ENCODE measurements at regions not wholly inside any gene's neighbourhood (a gene's known extent, or its start where the extent isn't known, plus 50 kb on each side); places are given as distances from the start of the nearest gene placed in this dataset.

DNA sequence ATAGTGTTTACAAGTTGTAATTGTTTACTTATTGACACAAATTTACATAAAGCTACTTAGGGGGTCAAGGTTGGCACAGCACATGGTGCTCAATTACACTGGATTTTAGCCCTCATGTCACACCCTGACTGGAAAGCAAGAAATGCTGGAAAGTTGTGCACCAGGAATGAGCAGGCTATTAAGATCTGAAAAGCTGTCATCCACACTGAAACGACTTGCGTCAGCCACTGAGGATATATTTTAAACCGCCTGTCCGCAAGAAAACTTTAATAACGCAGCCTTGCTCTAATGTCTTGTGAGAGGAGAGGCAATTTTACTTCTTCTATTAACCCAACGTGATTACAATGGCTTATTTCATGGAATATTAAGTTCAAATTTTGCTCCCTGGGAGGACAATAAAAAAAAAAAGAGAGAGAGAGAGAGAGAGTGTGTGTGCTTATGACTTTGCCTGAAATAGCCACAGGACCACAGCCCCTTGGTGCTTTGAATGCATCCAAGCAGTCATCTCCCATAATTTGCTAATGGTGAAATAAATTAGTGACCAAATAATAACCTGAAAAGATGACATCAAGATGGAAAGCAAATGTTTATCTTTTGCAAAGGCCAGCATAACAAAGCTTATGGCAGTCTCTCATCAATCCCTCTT lies 425.4 kb upstream of the PSMD7 start:
- no peak for DNase-seq (ENCODE audit: low spot score in 2 of 2)
- TF ChIP-seq EP300 (IDR thresholded peaks at IDR 0.05): no peak
- TF ChIP-seq POLR2A (IDR thresholded peaks at IDR 0.05): no peak
- TF ChIP-seq, protein P1, sequence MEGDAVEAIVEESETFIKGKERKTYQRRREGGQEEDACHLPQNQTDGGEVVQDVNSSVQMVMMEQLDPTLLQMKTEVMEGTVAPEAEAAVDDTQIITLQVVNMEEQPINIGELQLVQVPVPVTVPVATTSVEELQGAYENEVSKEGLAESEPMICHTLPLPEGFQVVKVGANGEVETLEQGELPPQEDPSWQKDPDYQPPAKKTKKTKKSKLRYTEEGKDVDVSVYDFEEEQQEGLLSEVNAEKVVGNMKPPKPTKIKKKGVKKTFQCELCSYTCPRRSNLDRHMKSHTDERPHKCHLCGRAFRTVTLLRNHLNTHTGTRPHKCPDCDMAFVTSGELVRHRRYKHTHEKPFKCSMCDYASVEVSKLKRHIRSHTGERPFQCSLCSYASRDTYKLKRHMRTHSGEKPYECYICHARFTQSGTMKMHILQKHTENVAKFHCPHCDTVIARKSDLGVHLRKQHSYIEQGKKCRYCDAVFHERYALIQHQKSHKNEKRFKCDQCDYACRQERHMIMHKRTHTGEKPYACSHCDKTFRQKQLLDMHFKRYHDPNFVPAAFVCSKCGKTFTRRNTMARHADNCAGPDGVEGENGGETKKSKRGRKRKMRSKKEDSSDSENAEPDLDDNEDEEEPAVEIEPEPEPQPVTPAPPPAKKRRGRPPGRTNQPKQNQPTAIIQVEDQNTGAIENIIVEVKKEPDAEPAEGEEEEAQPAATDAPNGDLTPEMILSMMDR (IDR thresholded peaks at IDR 0.05): no peak
- Histone ChIP-seq H3K27me3 (no peaks in the 10 kb centered on the region), H3K4me3 (no peak overlapping the region), H3K36me3 (no peaks in the 10 kb centered on the region), H3K27ac (no peak overlapping the region), H3K9me3 (no peaks in the 10 kb centered on the region), H3K4me1 (no peaks in the 10 kb centered on the region)
- 64 to 70% methylated on average over 6 of the region's 6 CpGs for WGBS, 2 donors

DNA sequence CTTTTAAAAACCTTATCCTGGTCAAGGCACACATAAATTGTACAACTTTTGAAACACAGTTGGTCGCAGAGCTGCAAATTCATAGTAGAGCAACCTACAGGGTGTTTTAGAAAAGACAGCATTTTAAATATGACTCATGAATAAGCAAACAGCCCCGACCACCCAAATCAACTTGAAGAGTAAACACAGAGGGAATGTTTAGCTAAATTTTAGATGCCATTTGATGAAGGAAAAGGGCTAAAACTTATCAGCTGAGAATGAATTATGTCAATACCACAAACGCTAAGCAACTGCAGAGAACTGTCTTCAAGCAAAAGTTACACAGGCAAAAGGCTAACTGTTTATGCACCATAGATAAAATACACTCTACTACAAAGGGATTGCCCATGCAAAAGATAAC lies 427.5 kb upstream of the PSMD7 start:
- TF ChIP-seq POLR2A (IDR thresholded peaks at IDR 0.05) (no peak), EP300 (IDR thresholded peaks at IDR 0.05) (no peak)
- TF ChIP-seq, protein P1 (IDR thresholded peaks at IDR 0.05): no peak
- H3K9me3 ChIP-seq: no peaks in the 10 kb centered on the region
- 57% methylated on average over 3 of the region's 3 CpGs for WGBS, 2 donors

DNA sequence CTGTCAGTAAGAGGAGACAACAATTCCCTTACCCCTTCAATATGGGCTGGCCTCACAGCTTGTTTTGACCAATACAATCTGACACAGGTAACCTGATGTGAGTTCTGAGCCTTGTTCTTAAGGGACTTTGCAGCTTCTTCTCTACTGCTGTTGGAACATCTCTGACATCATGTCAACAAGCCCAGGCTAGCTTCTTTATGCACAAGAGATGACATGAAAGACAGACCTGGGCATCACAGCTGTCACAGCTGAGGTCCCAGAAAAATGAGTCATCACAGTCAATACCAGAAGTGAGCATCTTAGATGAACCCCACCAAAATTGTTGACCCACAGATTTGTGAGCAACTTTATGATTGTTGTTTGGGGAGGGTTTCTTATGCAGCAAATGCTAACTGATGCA lies 431.7 kb upstream of the PSMD7 start:
- Histone ChIP-seq H3K9me3 (no peaks in the 10 kb centered on the region), H3K36me3 (no peaks in the 10 kb centered on the region), H3K4me1 (no peaks in the 10 kb centered on the region), H3K27me3 (no peaks in the 10 kb centered on the region), H3K4me3 (no peak overlapping the region), H3K27ac (no peak overlapping the region)
- TF ChIP-seq EP300 (IDR thresholded peaks at IDR 0.05) (no peak), POLR2A (IDR thresholded peaks at IDR 0.05) (no peak)
- TF ChIP-seq, protein P1 (IDR thresholded peaks at IDR 0.05): no peak
- DNase-seq (ENCODE audit: low spot score in 2 of 2): no peak

More for the DNA sequence above, 427.5 kb upstream of the PSMD7 start:
- Histone ChIP-seq H3K4me3 (no peak overlapping the region), H3K27ac (no peak overlapping the region), H3K36me3 (no peaks in the 10 kb centered on the region), H3K4me1 (no peaks in the 10 kb centered on the region), H3K27me3 (no peaks in the 10 kb centered on the region)
- no peak for DNase-seq (ENCODE audit: low spot score in 2 of 2)

DNA sequence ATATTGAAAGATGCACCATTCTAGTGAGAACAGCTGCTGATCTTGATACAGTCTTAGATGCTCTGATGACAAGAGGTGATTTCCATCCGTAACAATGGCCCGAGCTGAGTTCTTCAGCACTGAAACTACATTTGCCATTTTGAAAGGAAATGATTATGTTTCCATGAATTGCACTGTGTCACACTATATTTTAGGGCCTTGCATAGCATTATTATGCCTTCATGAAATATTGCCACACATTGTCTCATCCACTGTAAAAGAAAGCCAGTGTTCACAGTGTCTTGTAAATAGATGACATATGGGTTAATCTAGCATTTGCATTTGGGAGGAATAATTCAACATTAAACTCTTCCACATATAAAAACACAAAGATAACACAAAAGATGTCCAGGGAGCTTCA lies 438.3 kb upstream of the PSMD7 start:
- 57 to 71% methylated on average over 2 of the region's 2 CpGs for WGBS, 2 donors
- Histone ChIP-seq H3K27ac (no peak overlapping the region), H3K27me3 (no peaks in the 10 kb centered on the region), H3K9me3 (no peaks in the 10 kb centered on the region), H3K4me1 (no peaks in the 10 kb centered on the region), H3K4me3 (no peak overlapping the region), H3K36me3 (no peaks in the 10 kb centered on the region)
- TF ChIP-seq EP300 (IDR thresholded peaks at IDR 0.05) (no peak), POLR2A (IDR thresholded peaks at IDR 0.05) (no peak)
- TF ChIP-seq, protein P1 (IDR thresholded peaks at IDR 0.05): no peak
- no peak for DNase-seq (ENCODE audit: low spot score in 2 of 2)

DNA sequence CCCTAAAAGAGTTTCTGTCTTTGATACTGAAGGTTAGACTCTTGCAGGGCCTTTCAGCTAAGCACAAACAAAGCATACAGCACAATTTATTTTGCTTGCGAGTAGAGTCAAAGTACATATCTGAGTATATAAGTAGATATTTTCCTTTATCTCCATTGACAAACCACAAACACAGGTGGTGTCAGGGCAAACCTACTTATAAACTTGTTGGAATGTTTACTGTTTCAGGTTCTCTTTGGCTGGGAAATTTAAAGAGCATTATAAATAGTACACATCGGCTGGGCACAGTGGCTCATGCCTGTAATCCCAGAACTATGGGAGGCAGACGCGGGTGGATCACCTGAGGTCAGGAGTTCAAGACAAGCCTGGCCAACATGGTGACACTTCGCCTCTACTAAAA lies 442.6 kb upstream of the PSMD7 start:
- Histone ChIP-seq H3K4me1 (no peaks in the 10 kb centered on the region), H3K36me3 (no peaks in the 10 kb centered on the region), H3K4me3 (no peak overlapping the region), H3K9me3 (no peaks in the 10 kb centered on the region), H3K27ac (no peak overlapping the region), H3K27me3 (no peaks in the 10 kb centered on the region)
- TF ChIP-seq EP300 (IDR thresholded peaks at IDR 0.05) (no peak), POLR2A (IDR thresholded peaks at IDR 0.05) (no peak)
- TF ChIP-seq, protein P1 (IDR thresholded peaks at IDR 0.05): no peak
- 93 to 95% methylated on average over 5 of the region's 5 CpGs for WGBS, 2 donors
- no peak for DNase-seq (ENCODE audit: low spot score in 2 of 2)

Data from tibial nerve (tissue), 4 donors.